HepG2 (cell line): ENCODE measurements at regions not wholly inside any gene's neighbourhood (a gene's known extent, or its start where the extent isn't known, plus 50 kb on each side); places are given as distances from the start of the nearest gene placed in this dataset.

ENCODE experiments used
- ATAC-seq: fragments of 200-7000 bp; cut with Tn5 transposase; 3 replicates; pipeline ENCODE4 v1.9.1; 2020; ENCODE audit warnings: mild to moderate bottlenecking, moderate library complexity
- BruUV-seq: library from RNA; stranded (reverse); fragments of 400-500 nt; replicated peaks from 2 replicates; lab custom pipeline; 2021; lab: Mats Ljungman, UMichigan
- CTCF ChIA-PET: fragments of 300-600 bp; formaldehyde crosslinking; extraction: SDS; loops from one replicate; lab custom pipeline; 2021; ENCODE audit warnings: low total read pairs, inconsistent platforms, low intra/inter-chr PET ratio; lab: Yijun Ruan, JAX
- POLR2A ChIA-PET: fragments of 350-600 bp; sonication (Branson Sonifier 250); formaldehyde crosslinking; loops from one replicate; lab custom pipeline; 2020; ENCODE audit warnings: antibody characterized with exemption, inconsistent platforms; lab: Yijun Ruan, JAX
- DNase-seq: peaks from one replicate; pipeline ENCODE4 v3.0.0-alpha.2; 2015; ENCODE audit warnings: low spot score
- FAIRE-seq: peaks from 3 replicates; lab custom pipeline; 2011; peaks lifted over from hg19 to GRCh38; lab: Jason Lieb, UNC
- H2AFZ ChIP-seq: one replicate; pipeline ENCODE4 v1.6.1; 2011; ENCODE audit warnings: low read length, inconsistent platforms
- H3K27ac ChIP-seq: fragments of 300-600 bp; 3 replicates; pipeline ENCODE4 v1.8.0; 2011; ENCODE audit warnings: mixed run types, mild to moderate bottlenecking, mixed read lengths, low read length, inconsistent platforms; ENCODE audit not compliant: insufficient read depth; ENCODE audit errors: extremely low read length
- H3K27me3 ChIP-seq, 2 experiments: fragments of 200-600 bp in 1 of 2; 2 replicates in 1 of 2; 3 replicates in 1 of 2; pipeline versions ENCODE4 v1.6.0 to v1.8.0; 2011; ENCODE audit warnings: low read length in 2 of 2, mild to moderate bottlenecking in 2 of 2, moderate library complexity in 2 of 2, inconsistent platforms in 1 of 2; ENCODE audit not compliant: insufficient read depth in 2 of 2, control insufficient read depth in 1 of 2
- H3K36me3 ChIP-seq, 2 experiments: fragments of 200-600 bp in 1 of 2; replicated peaks in 1 of 2; 2 replicates in 1 of 2; 3 replicates in 1 of 2; pipeline versions ENCODE4 v1.5.1 to v1.8.0; 2011; ENCODE audit warnings: low read length in 2 of 2, inconsistent platforms in 1 of 2; ENCODE audit not compliant: insufficient read depth in 2 of 2, control insufficient read depth in 1 of 2
- H3K4me1 ChIP-seq: 2 replicates; pipeline ENCODE4 v1.5.1; 2012; ENCODE audit warnings: low read length, inconsistent platforms; ENCODE audit not compliant: insufficient read depth
- H3K4me2 ChIP-seq: 2 replicates; pipeline ENCODE4 v1.6.0; 2011; ENCODE audit warnings: low read depth, low read length, inconsistent platforms
- H3K4me3 ChIP-seq, 3 experiments: fragments of 200-600 bp in 1 of 3; sonication (generic), shearing (Covaris generic) in 1 of 3; replicated peaks in 1 of 3; 2 replicates each; pipeline ENCODE4 v1.5.1; 2011 to 2016; ENCODE audit warnings: low read length in 3 of 3, inconsistent platforms in 2 of 3, low read depth in 2 of 3, mild to moderate bottlenecking in 2 of 3, control low read depth in 1 of 3, mixed read lengths in 1 of 3; ENCODE audit not compliant: insufficient read depth in 1 of 3
- H3K79me2 ChIP-seq: one replicate; pipeline ENCODE4 v1.6.1; 2011; ENCODE audit warnings: low read length, inconsistent platforms; ENCODE audit not compliant: insufficient read depth
- H3K9ac ChIP-seq: 2 replicates; pipeline ENCODE4 v1.6.0; 2011; ENCODE audit warnings: mild to moderate bottlenecking, low read depth, low read length, inconsistent platforms; ENCODE audit not compliant: insufficient read depth
- H3K9me3 ChIP-seq: 2 replicates; pipeline ENCODE4 v1.5.1; 2012; ENCODE audit warnings: mild to moderate bottlenecking, low read length
- H4K20me1 ChIP-seq: 2 replicates; pipeline ENCODE4 v1.6.0; 2011; ENCODE audit warnings: inconsistent platforms, mild to moderate bottlenecking, low read length, moderate library complexity; ENCODE audit not compliant: insufficient read depth
- E2F5 ChIP-seq: sonication (generic); formaldehyde crosslinking; conservative IDR thresholded peaks from 2 replicates; pipeline ENCODE4 v1.4.0; 2020; ENCODE audit warnings: missing genetic modification reagents
- ELF3 ChIP-seq: IDR thresholded peaks from 2 replicates; pipeline ENCODE4 v1.6.1; 2016; ENCODE audit warnings: missing genetic modification reagents, missing compliant biosample characterization
- MEIS1 ChIP-seq: sonication (generic); formaldehyde crosslinking; IDR thresholded peaks from 2 replicates; pipeline ENCODE4 v1.9.0; 2021; ENCODE audit warnings: mild to moderate bottlenecking, missing genetic modification reagents, moderate library complexity, borderline replicate concordance
- NR0B2 ChIP-seq: sonication (generic); formaldehyde crosslinking; IDR thresholded peaks from 2 replicates; pipeline ENCODE4 v1.4.0; 2020; ENCODE audit warnings: mild to moderate bottlenecking, missing genetic modification reagents
- RNF219 ChIP-seq: sonication (generic); formaldehyde crosslinking; IDR thresholded peaks from 2 replicates; pipeline ENCODE4 v1.5.0; 2020; ENCODE audit warnings: mild to moderate bottlenecking, missing genetic modification reagents
- ZBTB37 ChIP-seq: sonication (generic); formaldehyde crosslinking; IDR thresholded peaks from 2 replicates; pipeline ENCODE4 v1.4.0; 2020; ENCODE audit warnings: mild to moderate bottlenecking, missing genetic modification reagents
- ZBTB49 ChIP-seq: sonication (generic); formaldehyde crosslinking; IDR thresholded peaks from 2 replicates; pipeline ENCODE4 v1.4.0; 2020; ENCODE audit warnings: missing genetic modification reagents, borderline replicate concordance
- ZNF614 ChIP-seq: IDR thresholded peaks from 2 replicates; pipeline ENCODE4 v1.6.1; 2018; ENCODE audit warnings: missing biosample characterization, missing genetic modification reagents, inconsistent platforms, borderline replicate concordance
- WGBS: methylation state at CpG from one replicate; pipeline ENCODE4 v1.1.6; 2017; ENCODE audit warnings: low lambda C conversion rate; 5-methylcytosine and 5-hydroxymethylcytosine counted together
- in situ Hi-C: cut with HindIII; loops from 2 replicates; pipeline ENCODE4 v1.10.0; 2017; ENCODE audit warnings: low pct_unique_long_range_greater_than_20kb; ENCODE audit not compliant: extremely low pct_ligation_motif_present
- intact Hi-C: fragments of 100-400 bp; cut with micrococcal nuclease; formaldehyde crosslinking; loops from one replicate; pipeline ENCODE4 v1.10.0; 2022; ENCODE audit not compliant: unreplicated experiment

- Histone ChIP-seq H2AFZ (no peak overlapping the region), H3K4me3 (no peak overlapping the region), H3K4me1 (no peaks in the 10 kb centered on the region), H3K36me3 (no peaks in the 10 kb centered on the region), H3K4me2 (no peak overlapping the region), H3K27ac (no peak overlapping the region), H3K9ac (no peak overlapping the region), H3K79me2 (no peaks in the 10 kb centered on the region), H3K9me3 (no peaks in the 10 kb centered on the region), H3K27me3 (no peaks in the 10 kb centered on the region), H4K20me1 (no peaks in the 10 kb centered on the region)
- TF ChIP-seq MEIS1: no peak
- no peak for TF ChIP-seq ELF3 (CRISPR knock-in tag)
- no peak for TF ChIP-seq E2F5
- no peak for TF ChIP-seq ZNF614 (CRISPR knock-in tag)
- TF ChIP-seq ZBTB49 (CRISPR knock-in tag): no peak
- no peak for TF ChIP-seq NR0B2 (CRISPR knock-in tag)
- no peak for TF ChIP-seq RNF219 (CRISPR knock-in tag)
- TF ChIP-seq ZBTB37 (CRISPR knock-in tag): no peak
- POLR2A ChIA-PET: no interaction called here
- ATAC-seq (no peak), DNase-seq (no peak), FAIRE-seq (no peak)
- no TSS peak for BruUV-seq
- intact Hi-C loops (no loop called here), in situ Hi-C loops (no loop called here)
- CTCF ChIA-PET: no interaction called here
- WGBS: 4% methylated on average over 3 of the region's 3 CpGs
Observed at GRCh38 chr12:43038991-43039390, 449.4 kb upstream of the PRICKLE1 start.
